Tibial nerve (tissue), 4 donors: ENCODE measurements at regions not wholly inside any gene's neighbourhood (a gene's known extent, or its start where the extent isn't known, plus 50 kb on each side); places are given as distances from the start of the nearest gene placed in this dataset.

Experiments
- DNase-seq, 2 donors: peaks; one replicate each; pipeline ENCODE4 v3.0.0-alpha.2; 2019; ENCODE audit warnings: low spot score in 2 of 2
- H3K27ac ChIP-seq, 4 donors: fragments of 200-600 bp; sonication (generic) in 3 of 4; one replicate each; pipeline ENCODE4 v1.5.1; 2017 to 2019; ENCODE audit warnings: mild to moderate bottlenecking in 1 of 4
- H3K27me3 ChIP-seq, 2 donors: fragments of 200-600 bp; sonication (generic) in 1 of 2; one replicate each; pipeline versions ENCODE4 v1.5.1 to v1.6.0; 2017 to 2019
- H3K36me3 ChIP-seq, 3 donors: fragments of 200-600 bp; sonication (generic); one replicate each; pipeline ENCODE4 v1.5.1; 2018 to 2019
- H3K4me1 ChIP-seq, 4 donors: fragments of 200-600 bp; sonication (generic) in 3 of 4; one replicate each; pipeline ENCODE4 v1.5.1; 2017 to 2019
- H3K4me3 ChIP-seq, 4 donors: fragments of 200-600 bp; sonication (generic) in 3 of 4; one replicate each; pipeline ENCODE4 v1.5.1; 2017 to 2019; ENCODE audit warnings: mild to moderate bottlenecking in 1 of 4, moderate library complexity in 1 of 4
- H3K9me3 ChIP-seq, 4 donors: fragments of 200-600 bp; sonication (generic) in 3 of 4; one replicate each; pipeline ENCODE4 v1.5.1; 2017 to 2019
- CTCF ChIP-seq, 5 experiments: fragments of 200-600 bp in 3 of 5; fragments of 450-650 bp in 2 of 5; sonication (generic) in 3 of 5; IDR thresholded peaks; one replicate each; pipeline ENCODE4 v1.5.1; 2016 to 2019; ENCODE audit warnings: antibody characterized with exemption in 5 of 5, mild to moderate bottlenecking in 3 of 5, moderate library complexity in 2 of 5
- EP300 ChIP-seq, 2 donors: sonication (generic); formaldehyde crosslinking; IDR thresholded peaks; one replicate each; pipeline ENCODE4 v1.6.1; 2017; ENCODE audit warnings: antibody characterized with exemption in 2 of 2, mild to moderate bottlenecking in 1 of 2
- POLR2A ChIP-seq, 2 donors: fragments of 450-650 bp; IDR thresholded peaks; one replicate each; pipeline ENCODE4 v1.6.1; 2017; ENCODE audit warnings: antibody characterized with exemption in 2 of 2, mild to moderate bottlenecking in 2 of 2, moderate library complexity in 2 of 2
- whole genome bisulfite sequencing, 2 donors: methylation state at CpG; one replicate each; pipeline ENCODE4 v1.1.5; 2018; 5-methylcytosine and 5-hydroxymethylcytosine counted together

- no peaks in the 10 kb centered on the region for H3K36me3 ChIP-seq
- no peak for TF ChIP-seq CTCF (IDR thresholded peaks at IDR 0.05)
- no peak for TF ChIP-seq EP300 (IDR thresholded peaks at IDR 0.05)
- no peak for TF ChIP-seq POLR2A (IDR thresholded peaks at IDR 0.05)
- no peaks in the 10 kb centered on the region for H3K27me3 ChIP-seq
- DNase-seq, result no peak
- no peak overlapping the region for H3K4me3 ChIP-seq
- H3K9me3 ChIP-seq, result no peaks in the 10 kb centered on the region
- H3K27ac ChIP-seq, result no peak overlapping the region
- WGBS, 2 donors, result 52 to 59% methylated on average over 2 of the region's 2 CpGs
- H3K4me1 ChIP-seq, result no peaks in the 10 kb centered on the region
Observed at GRCh38 chr17:45704251-45704650, 79.9 kb upstream of the CRHR1 start.

- TF ChIP-seq CTCF (IDR thresholded peaks at IDR 0.05) (no peak), POLR2A (IDR thresholded peaks at IDR 0.05) (no peak), EP300 (IDR thresholded peaks at IDR 0.05) (no peak)
- H3K4me3 ChIP-seq, result no peak overlapping the region
- no peak overlapping the region for H3K27ac ChIP-seq
- WGBS, 2 donors, result 51 to 63% methylated on average over 5 of the region's 5 CpGs
- no peak for DNase-seq
- H3K4me1 ChIP-seq, result no peaks in the 10 kb centered on the region
- no peaks in the 10 kb centered on the region for H3K9me3 ChIP-seq
- no peaks in the 10 kb centered on the region for H3K36me3 ChIP-seq
- no peaks in the 10 kb centered on the region for H3K27me3 ChIP-seq
Observed at GRCh38 chr17:45705123-45706009, 78.8 kb upstream of the CRHR1 start.

- H3K4me3 ChIP-seq, result no peak overlapping the region
- 71 to 77% methylated on average over 3 of the region's 3 CpGs for WGBS, 2 donors
- no peaks in the 10 kb centered on the region for H3K36me3 ChIP-seq
- TF ChIP-seq POLR2A (IDR thresholded peaks at IDR 0.05) (no peak), CTCF (IDR thresholded peaks at IDR 0.05) (no peak), EP300 (IDR thresholded peaks at IDR 0.05) (no peak)
- no peak for DNase-seq
- H3K27ac ChIP-seq, result no peak overlapping the region
- no peaks in the 10 kb centered on the region for H3K9me3 ChIP-seq
- no peaks in the 10 kb centered on the region for H3K4me1 ChIP-seq
- no peaks in the 10 kb centered on the region for H3K27me3 ChIP-seq
Observed at GRCh38 chr17:45706033-45706432, 78.1 kb upstream of the CRHR1 start.

- Histone ChIP-seq H3K4me1 (no peaks in the 10 kb centered on the region), H3K27ac (no peak overlapping the region), H3K36me3 (no peaks in the 10 kb centered on the region), H3K9me3 (no peaks in the 10 kb centered on the region), H3K27me3 (no peaks in the 10 kb centered on the region), H3K4me3 (no peak overlapping the region)
- no peak for DNase-seq
- 68 to 77% methylated on average over 5 of the region's 5 CpGs for WGBS, 2 donors
- TF ChIP-seq CTCF (IDR thresholded peaks at IDR 0.05) (no peak), EP300 (IDR thresholded peaks at IDR 0.05) (no peak), POLR2A (IDR thresholded peaks at IDR 0.05) (no peak)
Observed at GRCh38 chr17:45708707-45709290, 75.3 kb upstream of the CRHR1 start.

- Histone ChIP-seq H3K9me3 (no peaks in the 10 kb centered on the region), H3K27ac (no peak overlapping the region), H3K4me1 (no peaks in the 10 kb centered on the region), H3K36me3 (no peaks in the 10 kb centered on the region), H3K27me3 (no peaks in the 10 kb centered on the region), H3K4me3 (no peak overlapping the region)
- WGBS, 2 donors, result 62 to 64% methylated on average over 6 of the region's 6 CpGs
- DNase-seq, result no peak
- TF ChIP-seq POLR2A (IDR thresholded peaks at IDR 0.05), result no peak
- TF ChIP-seq EP300 (IDR thresholded peaks at IDR 0.05), result no peak
- TF ChIP-seq CTCF (IDR thresholded peaks at IDR 0.05), result no peak
Observed at GRCh38 chr17:45709728-45710288, 74.3 kb upstream of the CRHR1 start.
